IMR-90 (cell line): ENCODE measurements at regions not wholly inside any gene's neighbourhood (a gene's known extent, or its start where the extent isn't known, plus 50 kb on each side); places are given as distances from the start of the nearest gene placed in this dataset.

Source experiments
- ATAC-seq: fragments of 200-7000 bp; cut with Tn5 transposase; 2 replicates; pipeline ENCODE4 v1.9.1; 2020; ENCODE audit warnings: low read depth, mild to moderate bottlenecking, moderate library complexity
- BruUV-seq: library from RNA; stranded (reverse); fragments of 400-500 nt; replicated peaks from 2 replicates; lab custom pipeline; 2021; lab: Mats Ljungman, UMichigan
- CTCF ChIA-PET: fragments of 300-600 bp; formaldehyde crosslinking; extraction: SDS; loops from one replicate; lab custom pipeline; 2021; ENCODE audit warnings: antibody characterized with exemption; lab: Yijun Ruan, JAX
- POLR2A ChIA-PET: fragments of 300-600 bp; sonication (Branson Sonifier 250); formaldehyde crosslinking; loops from one replicate; lab custom pipeline; 2022; ENCODE audit warnings: antibody characterized with exemption; ENCODE audit not compliant: unreplicated experiment; lab: Charles Lee
- DNase-seq: peaks from one replicate; pipeline ENCODE4 v3.0.0; 2013
- H2AFZ ChIP-seq: replicated peaks from 2 replicates; pipeline ENCODE3; 2013; ENCODE audit warnings: low read length, mild to moderate bottlenecking; ENCODE audit not compliant: poor library complexity
- H2AK5ac ChIP-seq: 2 replicates; pipeline ENCODE4 v1.6.1; 2013; ENCODE audit warnings: low read depth, low read length, inconsistent platforms
- H2AK9ac ChIP-seq: replicated peaks from 2 replicates; pipeline ENCODE3; 2013; ENCODE audit warnings: mild to moderate bottlenecking, low read depth, low read length, moderate library complexity; ENCODE audit not compliant: poor library complexity
- H2BK120ac ChIP-seq: 2 replicates; pipeline ENCODE4 v1.6.1; 2013; ENCODE audit warnings: low read depth, low read length, inconsistent platforms
- H2BK15ac ChIP-seq: 3 replicates; pipeline ENCODE4 v1.6.1; 2013; ENCODE audit warnings: low read depth, low read length, inconsistent platforms
- H2BK20ac ChIP-seq: 2 replicates; pipeline ENCODE4 v1.6.1; 2013; ENCODE audit warnings: low read depth, mild to moderate bottlenecking, inconsistent platforms, low read length, moderate library complexity
- H2BK5ac ChIP-seq: 2 replicates; pipeline ENCODE4 v1.6.1; 2013; ENCODE audit warnings: mild to moderate bottlenecking, low read depth, low read length, inconsistent platforms; ENCODE audit not compliant: poor library complexity, severe bottlenecking
- H3K14ac ChIP-seq: replicated peaks from 2 replicates; pipeline ENCODE4 v1.6.1; 2013; ENCODE audit warnings: low read depth, low read length, inconsistent platforms
- H3K18ac ChIP-seq: 2 replicates; pipeline ENCODE4 v1.6.1; 2013; ENCODE audit warnings: low read depth, low read length, control low read depth
- H3K23ac ChIP-seq: 2 replicates; pipeline ENCODE4 v1.6.1; 2013; ENCODE audit warnings: low read depth, low read length, inconsistent platforms
- H3K27ac ChIP-seq: 2 replicates; pipeline ENCODE4 v1.5.1; 2013; ENCODE audit warnings: mild to moderate bottlenecking, control low read depth, low read length; ENCODE audit not compliant: insufficient read depth
- H3K27me3 ChIP-seq: 2 replicates; pipeline ENCODE4 v1.6.1; 2013; ENCODE audit warnings: low read length; ENCODE audit not compliant: control insufficient read depth, insufficient read depth
- H3K36me3 ChIP-seq: 2 replicates; pipeline ENCODE4 v1.6.1; 2013; ENCODE audit warnings: low read length, mixed read lengths; ENCODE audit not compliant: control insufficient read depth, insufficient read depth
- H3K4ac ChIP-seq: 2 replicates; pipeline ENCODE4 v1.6.1; 2013; ENCODE audit warnings: low read depth, low read length, inconsistent platforms
- H3K4me1 ChIP-seq: 2 replicates; pipeline ENCODE4 v1.6.1; 2013; ENCODE audit warnings: low read length, mixed read lengths; ENCODE audit not compliant: control insufficient read depth, insufficient read depth
- H3K4me2 ChIP-seq: 2 replicates; pipeline ENCODE4 v1.6.1; 2013; ENCODE audit warnings: low read depth, mild to moderate bottlenecking, control low read depth, low read length, moderate library complexity
- H3K4me3 ChIP-seq: 2 replicates; pipeline ENCODE4 v1.5.1; 2013; ENCODE audit warnings: low read depth, mild to moderate bottlenecking, control low read depth, low read length, moderate library complexity; ENCODE audit not compliant: insufficient read depth
- H3K56ac ChIP-seq: 2 replicates; pipeline ENCODE4 v1.6.1; 2013; ENCODE audit warnings: low read length, inconsistent platforms; ENCODE audit not compliant: insufficient read depth; ENCODE audit errors: extremely low read depth
- H3K79me1 ChIP-seq, 2 experiments: 2 replicates each; pipeline ENCODE4 v1.6.1; 2013; ENCODE audit warnings: low read length in 2 of 2, inconsistent platforms in 1 of 2, low read depth in 1 of 2
- H3K9ac ChIP-seq: 2 replicates; pipeline ENCODE4 v1.6.1; 2013; ENCODE audit warnings: low read depth, low read length, control low read depth
- H3K9me1 ChIP-seq: 2 replicates; pipeline ENCODE4 v1.6.1; 2013; ENCODE audit warnings: low read length, inconsistent platforms; ENCODE audit not compliant: insufficient read depth
- H3K9me3 ChIP-seq: 2 replicates; pipeline ENCODE4 v1.6.1; 2013; ENCODE audit warnings: low read length; ENCODE audit not compliant: control insufficient read depth, insufficient read depth
- H4K20me1 ChIP-seq: 2 replicates; pipeline ENCODE4 v1.6.1; 2013; ENCODE audit warnings: low read length, inconsistent platforms; ENCODE audit not compliant: insufficient read depth
- H4K5ac ChIP-seq: 2 replicates; pipeline ENCODE4 v1.6.1; 2013; ENCODE audit warnings: mild to moderate bottlenecking, low read depth, low read length, control low read depth
- H4K8ac ChIP-seq, 2 experiments: 2 replicates each; pipeline ENCODE4 v1.6.1; 2013; ENCODE audit warnings: low read depth in 2 of 2, low read length in 2 of 2, control low read depth in 1 of 2, inconsistent platforms in 1 of 2
- H4K91ac ChIP-seq: 2 replicates; pipeline ENCODE4 v1.6.1; 2013; ENCODE audit warnings: low read depth, low read length, inconsistent platforms; ENCODE audit not compliant: insufficient read depth
- CTCF ChIP-seq: conservative IDR thresholded peaks from 2 replicates; pipeline ENCODE4 v1.5.1; 2012; ENCODE audit warnings: mild to moderate bottlenecking, low read depth, low read length, improper control_type of control experiment
- MAFK ChIP-seq: IDR thresholded peaks from 2 replicates; pipeline ENCODE4 v1.6.1; 2012; ENCODE audit warnings: low read depth, low read length, improper control_type of control experiment
- NFE2L2 ChIP-seq: fragments of 150-350 bp; IDR thresholded peaks from 2 replicates; pipeline ENCODE4 v1.6.1; 2016; ENCODE audit warnings: low read depth, mild to moderate bottlenecking, low read length
- SMC3 ChIP-seq: fragments of 150-350 bp; IDR thresholded peaks from 2 replicates; pipeline ENCODE4 v1.6.1; 2016; ENCODE audit warnings: low read depth, mild to moderate bottlenecking, antibody characterized with exemption, low read length, moderate library complexity
- USF2 ChIP-seq: fragments of 150-350 bp; IDR thresholded peaks from 2 replicates; pipeline ENCODE4 v1.6.1; 2017; ENCODE audit warnings: mild to moderate bottlenecking, antibody characterized with exemption, low read length, low read depth
- WGBS, 2 experiments: methylation state at CpG; one replicate each; pipeline versions ENCODE4 v1.1.5 to v1.1.7; 2013; ENCODE audit warnings: missing lambda C conversion rate in 2 of 2; ENCODE audit not compliant: insufficient read length in 1 of 2; ENCODE audit errors: extremely low coverage in 2 of 2; 5-methylcytosine and 5-hydroxymethylcytosine counted together
- dilution Hi-C: fragments of 300-500 bp; cut with HindIII; formaldehyde crosslinking; loops from one replicate; pipeline ENCODE4 v1.14.3; 2018; ENCODE audit warnings: low sequenced_read_pairs; ENCODE audit not compliant: unreplicated experiment
- in situ Hi-C: fragments of 300-500 bp; cut with MboI; formaldehyde crosslinking; loops from 3 replicates; pipeline ENCODE4 v1.14.3; 2019; ENCODE audit warnings: low sequenced_read_pairs, inconsistent platforms, mixed read lengths
- intact Hi-C: fragments of 100-400 bp; cut with micrococcal nuclease; formaldehyde crosslinking; loops from 2 replicates; pipeline ENCODE4 v1.10.0; 2022

- no peaks in the 10 kb centered on the region for H3K36me3 ChIP-seq
- no peaks in the 10 kb centered on the region for H3K27me3 ChIP-seq
- H3K56ac ChIP-seq, result no peak overlapping the region
- DNase-seq, result no peak
- H2AFZ ChIP-seq, result no peak overlapping the region
- H3K4me3 ChIP-seq, result no peak overlapping the region
- H3K14ac ChIP-seq, result no peak overlapping the region
- H3K4me2 ChIP-seq, result no peak overlapping the region
- TF ChIP-seq MAFK (no peak), CTCF (no peak), NFE2L2 (no peak), USF2 (no peak), SMC3 (no peak)
- ATAC-seq, result no peak
- H3K23ac ChIP-seq, result no peak overlapping the region
- H2AK5ac ChIP-seq, result no peak overlapping the region
- no peak overlapping the region for H3K4ac ChIP-seq
- no peaks in the 10 kb centered on the region for H3K9me1 ChIP-seq
- H2BK120ac ChIP-seq, result no peak overlapping the region
- dilution Hi-C loops (no loop called here), intact Hi-C loops (no loop called here), in situ Hi-C loops (no loop called here)
- no peak overlapping the region for H2BK20ac ChIP-seq
- ChIA-PET POLR2A (no interaction called here), CTCF (no interaction called here)
- H3K79me1 ChIP-seq, result no peaks in the 10 kb centered on the region
- no peak overlapping the region for H2AK9ac ChIP-seq
- H3K9ac ChIP-seq, result no peak overlapping the region
- WGBS, 2 experiments, result no CpG with 5 or more reads among the region's 3 CpGs
- no peaks in the 10 kb centered on the region for H3K4me1 ChIP-seq
- H4K5ac ChIP-seq, result no peak overlapping the region
- H4K91ac ChIP-seq, result no peak overlapping the region
- H4K8ac ChIP-seq, result no peak overlapping the region
- H3K18ac ChIP-seq, result no peak overlapping the region
- no peak overlapping the region for H2BK15ac ChIP-seq
- H2BK5ac ChIP-seq, result no peak overlapping the region
- BruUV-seq, result no TSS peak
- no peak overlapping the region for H3K27ac ChIP-seq
- peaks cover 2% of the 10 kb centered on the region; the same call in 1 of the 2 replicates for H3K9me3 ChIP-seq
- H4K20me1 ChIP-seq, result no peaks in the 10 kb centered on the region
Measured at GRCh38 chr3:137820366-137820765, 56.3 kb downstream of the SOX14 start.
